ENCODE measurements at regions not wholly inside any gene's neighbourhood (a gene's known extent, or its start where the extent isn't known, plus 50 kb on each side); places are given as distances from the start of the nearest gene placed in this dataset.

DNA sequence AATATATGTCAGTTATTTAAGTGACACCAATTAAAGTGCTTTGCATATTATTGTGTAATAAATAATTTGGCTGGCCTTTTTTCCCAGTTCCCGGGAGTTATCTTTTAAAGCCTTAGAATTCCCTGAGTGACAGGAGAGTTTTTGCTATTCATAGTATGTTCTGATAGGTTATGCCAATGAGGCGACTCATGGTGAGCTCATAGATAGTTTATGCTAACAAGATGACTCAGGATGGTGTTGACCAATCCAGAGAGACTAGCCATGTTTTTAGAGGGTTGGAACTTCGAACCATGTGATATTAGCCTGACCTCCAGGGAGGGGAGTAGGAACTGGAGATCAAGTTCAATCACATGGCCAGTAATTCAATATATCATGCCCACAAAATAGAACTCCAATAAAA is 310.8 kb downstream of the USP25 start:
- no peak for TF ChIP-seq CTCF (IDR thresholded peaks at IDR 0.05; ENCODE audit: low read depth, low read length, missing control alignments)
- in situ Hi-C loops (cut with HindIII; ENCODE audit: low sequenced_read_pairs) = no loop called here
- no peak for DNase-seq (ENCODE audit: low read depth)
- H3K4me3 ChIP-seq (ENCODE audit: low read depth, low read length) = no peak overlapping the region

GRCh38 chr21:16044676-16045075 is 314.9 kb downstream of the USP25 start:
- DNase-seq (ENCODE audit: low read depth) = no peak
- in situ Hi-C loops (cut with HindIII; ENCODE audit: low sequenced_read_pairs) = no loop called here
- H3K4me3 ChIP-seq (ENCODE audit: low read depth, low read length) = no peak overlapping the region
- TF ChIP-seq CTCF (IDR thresholded peaks at IDR 0.05; ENCODE audit: low read depth, low read length, missing control alignments) = no peak

GRCh38 chr21:16046656-16047330 is 317.0 kb downstream of the USP25 start:
- no peak for DNase-seq (ENCODE audit: low read depth)
- no peak overlapping the region for H3K4me3 ChIP-seq (ENCODE audit: low read depth, low read length)
- in situ Hi-C loops (cut with HindIII; ENCODE audit: low sequenced_read_pairs) = no loop called here
- no peak for TF ChIP-seq CTCF (IDR thresholded peaks at IDR 0.05; ENCODE audit: low read depth, low read length, missing control alignments)

- in situ Hi-C loops (cut with HindIII; ENCODE audit: low sequenced_read_pairs) = no loop called here
- no peak for DNase-seq (ENCODE audit: low read depth)
- no peak overlapping the region for H3K4me3 ChIP-seq (ENCODE audit: low read depth, low read length)
- no peak for TF ChIP-seq CTCF (IDR thresholded peaks at IDR 0.05; ENCODE audit: low read depth, low read length, missing control alignments)
Measured at GRCh38 chr21:16047904-16048303, 318.1 kb downstream of the USP25 start.

DNA sequence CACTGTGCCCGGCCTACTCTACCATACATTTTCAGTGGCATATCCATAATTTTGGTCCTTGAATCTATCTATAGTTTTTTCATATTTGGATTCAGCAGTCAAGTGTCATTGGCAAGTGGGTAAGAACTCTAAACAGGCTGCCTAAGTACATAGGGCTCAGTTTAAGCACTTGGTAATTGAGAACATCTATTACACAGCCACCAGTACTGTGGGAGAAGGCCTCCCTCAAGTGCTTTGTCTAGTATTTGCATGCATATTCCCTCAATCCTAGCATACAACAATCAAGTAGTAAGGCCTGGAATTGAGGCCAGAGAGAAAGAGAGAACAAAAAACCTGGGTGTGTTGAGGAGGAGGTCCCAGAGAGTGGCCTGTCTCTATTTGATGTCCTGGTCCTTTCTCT is 325.2 kb downstream of the USP25 start:
- H3K4me3 ChIP-seq (ENCODE audit: low read depth, low read length) = no peak overlapping the region
- DNase-seq (ENCODE audit: low read depth) = no peak
- in situ Hi-C loops (cut with HindIII; ENCODE audit: low sequenced_read_pairs) = no loop called here
- no peak for TF ChIP-seq CTCF (IDR thresholded peaks at IDR 0.05; ENCODE audit: low read depth, low read length, missing control alignments)

DNA sequence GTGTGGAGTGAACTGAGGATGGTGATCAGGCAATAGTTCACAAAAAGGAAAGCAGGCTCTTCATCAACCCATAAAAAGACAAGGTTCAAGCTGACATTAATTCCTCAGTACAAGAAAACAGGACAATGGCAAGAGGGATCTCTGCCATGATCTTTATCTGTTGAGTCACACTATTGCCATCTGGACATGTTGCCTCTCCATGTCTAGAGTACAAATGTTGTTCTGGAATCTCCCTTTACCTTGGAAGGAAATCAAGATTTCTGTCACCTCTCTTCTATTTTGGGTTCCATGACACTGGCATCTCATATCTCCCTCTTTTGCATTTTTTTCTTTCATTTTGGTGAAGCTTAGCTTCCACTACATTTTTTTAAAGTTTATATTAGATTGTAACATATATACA is 329.1 kb downstream of the USP25 start:
- in situ Hi-C loops (cut with HindIII; ENCODE audit: low sequenced_read_pairs) = no loop called here
- H3K4me3 ChIP-seq (ENCODE audit: low read depth, low read length) = no peak overlapping the region
- no peak for TF ChIP-seq CTCF (IDR thresholded peaks at IDR 0.05; ENCODE audit: low read depth, low read length, missing control alignments)
- no peak for DNase-seq (ENCODE audit: low read depth)

Measured in astrocyte of the cerebellum (primary cell).